WERI-Rb-1 (cell line): ENCODE measurements at regions not wholly inside any gene's neighbourhood (a gene's known extent, or its start where the extent isn't known, plus 50 kb on each side); places are given as distances from the start of the nearest gene placed in this dataset.
"Not testable (repeated sequence)": the region's sequence is repeated elsewhere in the genome, so short reads cannot be mapped to it uniquely, and the experiment has no call there.

Experiments
- DNase-seq: peaks from one replicate; pipeline ENCODE4 v3.0.0-alpha.2; 2020
- H3K27ac ChIP-seq: fragments of 250-450 bp; sonication (Bioruptor Pico); 2 replicates; pipeline ENCODE4 v1.5.1; 2020; ENCODE audit warnings: mild to moderate bottlenecking, moderate library complexity
- H3K27me3 ChIP-seq: fragments of 250-450 bp; sonication (Bioruptor Pico); 2 replicates; pipeline ENCODE4 v1.5.1; 2021; ENCODE audit warnings: mild to moderate bottlenecking, low read depth, moderate library complexity; ENCODE audit not compliant: insufficient read depth, severe bottlenecking
- H3K36me3 ChIP-seq: fragments of 250-450 bp; sonication (Bioruptor Pico); 2 replicates; pipeline ENCODE4 v1.5.1; 2020; ENCODE audit warnings: mild to moderate bottlenecking, moderate library complexity
- H3K4me3 ChIP-seq: 2 replicates; pipeline ENCODE4 v1.5.1; 2011; ENCODE audit warnings: low read depth, mild to moderate bottlenecking, control low read depth, low read length
- H3K9me3 ChIP-seq: fragments of 250-450 bp; sonication (Bioruptor Pico); 2 replicates; pipeline ENCODE4 v1.5.1; 2021; ENCODE audit warnings: mild to moderate bottlenecking, moderate library complexity; ENCODE audit not compliant: severe bottlenecking
- TF ChIP-seq, protein P1 (sequence below): IDR thresholded peaks from 2 replicates; pipeline ENCODE4 v1.5.1; 2011; ENCODE audit warnings: low read depth, mild to moderate bottlenecking, control low read depth, inconsistent platforms, low read length

DNA sequence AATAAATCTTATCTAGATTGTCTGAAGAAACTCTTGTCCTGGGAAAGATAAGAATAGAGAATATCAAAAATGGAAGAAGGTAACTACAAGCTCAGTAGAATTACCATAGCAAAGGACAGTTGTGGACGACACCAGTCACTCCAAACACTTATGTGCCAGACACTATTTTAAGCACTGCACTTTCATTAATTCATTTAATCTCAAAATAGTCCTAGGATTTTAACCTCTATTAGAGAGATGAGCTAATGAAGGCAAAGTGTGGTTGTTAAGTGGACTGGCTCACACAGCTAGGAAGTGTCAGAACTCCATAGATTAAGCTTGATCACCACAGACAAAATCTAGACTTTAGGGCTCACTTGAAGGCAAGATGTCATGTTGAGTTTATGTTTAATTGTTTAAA, 168.9 kb downstream of the CDC14C start:
- H3K4me3 ChIP-seq = no peak overlapping the region
- no peaks in the 10 kb centered on the region for H3K27me3 ChIP-seq
- TF ChIP-seq, protein P1, sequence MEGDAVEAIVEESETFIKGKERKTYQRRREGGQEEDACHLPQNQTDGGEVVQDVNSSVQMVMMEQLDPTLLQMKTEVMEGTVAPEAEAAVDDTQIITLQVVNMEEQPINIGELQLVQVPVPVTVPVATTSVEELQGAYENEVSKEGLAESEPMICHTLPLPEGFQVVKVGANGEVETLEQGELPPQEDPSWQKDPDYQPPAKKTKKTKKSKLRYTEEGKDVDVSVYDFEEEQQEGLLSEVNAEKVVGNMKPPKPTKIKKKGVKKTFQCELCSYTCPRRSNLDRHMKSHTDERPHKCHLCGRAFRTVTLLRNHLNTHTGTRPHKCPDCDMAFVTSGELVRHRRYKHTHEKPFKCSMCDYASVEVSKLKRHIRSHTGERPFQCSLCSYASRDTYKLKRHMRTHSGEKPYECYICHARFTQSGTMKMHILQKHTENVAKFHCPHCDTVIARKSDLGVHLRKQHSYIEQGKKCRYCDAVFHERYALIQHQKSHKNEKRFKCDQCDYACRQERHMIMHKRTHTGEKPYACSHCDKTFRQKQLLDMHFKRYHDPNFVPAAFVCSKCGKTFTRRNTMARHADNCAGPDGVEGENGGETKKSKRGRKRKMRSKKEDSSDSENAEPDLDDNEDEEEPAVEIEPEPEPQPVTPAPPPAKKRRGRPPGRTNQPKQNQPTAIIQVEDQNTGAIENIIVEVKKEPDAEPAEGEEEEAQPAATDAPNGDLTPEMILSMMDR = no peak
- H3K9me3 ChIP-seq = no peaks in the 10 kb centered on the region
- no peak overlapping the region for H3K27ac ChIP-seq
- H3K36me3 ChIP-seq = no peaks in the 10 kb centered on the region
- DNase-seq = no peak

DNA sequence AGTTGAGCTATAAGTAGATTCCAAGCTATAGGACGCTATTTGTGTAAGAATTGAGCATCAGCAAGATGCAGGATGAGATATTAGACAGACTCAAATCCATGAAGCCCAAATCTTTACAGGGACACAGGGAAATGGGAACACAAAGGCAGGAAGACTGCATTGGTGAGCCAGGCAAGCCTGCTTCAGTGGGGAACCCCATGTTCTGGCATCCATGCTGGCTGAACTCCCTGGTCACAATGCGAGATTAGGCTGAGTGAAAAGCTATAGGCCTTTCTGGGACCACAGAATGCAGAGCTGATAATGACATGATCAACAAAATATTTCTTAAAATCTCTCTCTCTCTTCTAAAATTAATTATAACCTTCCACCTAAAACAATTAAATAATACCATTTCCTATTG, 170.5 kb downstream of the CDC14C start:
- no peak for DNase-seq
- TF ChIP-seq, protein P1 = no peak

DNA sequence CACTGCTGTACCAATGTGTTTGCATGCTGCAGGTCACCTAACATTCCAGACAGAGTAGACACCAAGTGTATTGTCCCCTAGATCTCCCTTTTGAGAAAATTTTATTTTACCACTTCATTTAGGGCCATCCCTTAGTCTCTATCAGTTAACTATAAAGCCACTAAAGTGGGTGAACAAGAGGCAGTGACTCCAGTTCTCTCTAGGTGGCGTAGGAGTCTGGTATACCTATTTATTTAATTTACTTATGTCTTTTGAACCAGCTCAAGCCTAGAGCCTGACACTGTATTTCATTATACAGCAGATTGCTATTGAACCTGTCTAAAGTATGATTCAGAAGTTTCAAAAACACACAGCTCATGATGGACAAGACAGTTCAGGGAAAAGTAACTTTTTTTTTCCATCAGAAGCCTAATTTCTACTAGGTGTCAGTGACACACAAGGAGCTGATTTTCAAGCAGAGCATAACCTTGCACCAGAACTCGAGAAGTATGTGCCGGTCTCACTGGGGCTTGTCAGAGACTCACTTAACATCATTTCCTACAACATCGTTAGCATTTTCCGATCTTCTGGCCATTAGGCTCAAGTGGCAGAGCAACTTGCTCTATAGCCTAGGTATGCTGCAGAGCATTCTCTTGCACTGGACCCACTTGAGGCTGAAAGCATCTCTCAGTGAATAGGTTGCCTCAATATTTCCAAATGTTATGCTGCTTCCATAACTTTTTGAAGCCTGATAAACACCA, 175.4 kb downstream of the CDC14C start:
- TF ChIP-seq, protein P1 = 0 out of 2 replicates have a peak, but pooled peaks have one; percentile 13
- DNase-seq = peak; percentile 18
- Histone ChIP-seq H3K4me3 (no peak overlapping the region), H3K9me3 (no peaks in the 10 kb centered on the region), H3K27me3 (no peaks in the 10 kb centered on the region), H3K27ac (no peak overlapping the region), H3K36me3 (no peaks in the 10 kb centered on the region)

More for the DNA sequence above, 170.5 kb downstream of the CDC14C start:
- no peaks in the 10 kb centered on the region for H3K36me3 ChIP-seq
- H3K9me3 ChIP-seq = no peaks in the 10 kb centered on the region
- no peaks in the 10 kb centered on the region for H3K27me3 ChIP-seq
- H3K27ac ChIP-seq = no peak overlapping the region
- H3K4me3 ChIP-seq = no peak overlapping the region

DNA sequence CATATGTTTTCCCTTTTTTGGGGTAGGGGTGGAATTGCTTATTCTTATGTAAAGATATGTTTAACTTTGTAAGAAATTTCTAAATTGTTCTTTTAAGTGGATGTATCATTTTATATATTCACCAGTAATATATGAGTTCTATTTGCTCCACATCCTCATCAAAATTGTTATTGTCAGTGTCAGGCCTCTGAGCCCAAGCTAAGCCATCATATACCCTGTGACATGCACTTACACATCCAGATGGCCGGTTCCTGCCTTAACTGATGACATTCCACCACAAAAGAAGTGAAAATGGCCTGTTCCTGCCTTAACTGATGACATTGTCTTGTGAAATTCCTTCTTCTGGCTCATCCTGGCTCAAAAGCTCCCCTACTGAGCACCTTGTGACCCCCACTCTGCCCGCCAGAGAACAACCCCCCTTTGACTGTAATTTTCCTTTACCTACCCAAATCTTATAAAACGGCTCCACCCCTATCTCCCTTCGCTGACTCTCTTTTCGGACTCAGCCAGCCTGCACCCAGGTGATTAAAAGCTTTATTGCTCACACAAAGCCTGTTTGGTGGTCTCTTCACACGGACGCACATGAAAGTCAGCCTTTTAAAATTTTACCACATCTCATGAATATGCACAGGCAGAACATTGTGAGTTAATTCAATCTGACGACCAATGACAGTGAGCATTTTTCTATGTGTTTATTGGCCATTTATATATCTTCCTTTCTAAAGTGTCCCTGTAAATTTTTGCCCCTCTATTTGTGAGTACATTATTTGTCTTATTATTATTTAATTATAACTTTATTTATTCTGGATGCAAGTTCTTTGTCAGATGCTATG, 176.8 kb downstream of the CDC14C start:
- H3K4me3 ChIP-seq, H3K27ac ChIP-seq, H3K9me3 ChIP-seq, H3K36me3 ChIP-seq, H3K27me3 ChIP-seq, DNase-seq: not testable (repeated sequence)

DNA sequence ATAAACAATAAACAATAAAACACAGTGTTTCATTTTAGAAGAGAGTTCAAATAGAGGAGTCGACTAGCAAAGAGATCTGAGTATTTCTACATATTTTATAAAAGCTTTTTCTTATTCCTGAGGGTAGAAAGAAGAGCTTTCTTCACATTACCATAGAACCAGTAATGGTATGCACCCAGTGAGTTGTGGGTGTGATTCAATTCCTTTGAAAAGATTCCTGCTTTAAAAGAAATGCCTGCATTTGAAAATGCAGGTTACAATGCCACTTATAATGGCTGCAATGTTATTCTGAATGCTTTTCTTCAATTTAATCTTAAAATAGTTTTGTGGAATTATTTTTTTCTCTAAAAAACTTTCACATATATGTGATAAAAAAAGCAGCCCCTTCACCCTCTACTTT, 178.1 kb downstream of the CDC14C start:
- Histone ChIP-seq H3K9me3 (peaks cover 7% of the 10 kb centered on the region), H3K27ac (no peak overlapping the region), H3K4me3 (no peak overlapping the region), H3K36me3 (no peaks in the 10 kb centered on the region), H3K27me3 (no peaks in the 10 kb centered on the region)
- no peak for DNase-seq
- TF ChIP-seq, protein P1 = no peak

DNA sequence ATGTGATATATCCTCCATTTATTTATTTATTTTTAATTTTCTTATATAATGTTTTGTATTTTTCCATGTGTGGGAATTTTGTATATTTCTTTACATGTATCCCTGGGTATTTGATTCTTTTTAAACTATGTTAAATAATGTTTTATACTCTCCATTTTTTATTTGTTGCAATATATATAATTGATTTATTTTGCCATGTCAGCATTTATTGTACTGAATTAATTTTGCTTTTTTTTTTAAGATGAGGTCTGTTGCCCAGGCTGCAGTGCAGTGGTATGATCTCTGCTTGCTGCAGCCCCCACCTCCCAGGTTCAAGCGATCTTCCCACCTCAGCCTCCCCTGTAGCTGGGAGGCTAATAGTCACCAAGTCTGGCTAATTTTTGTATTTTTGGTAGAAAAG, 187.4 kb downstream of the CDC14C start:
- no peaks in the 10 kb centered on the region for H3K36me3 ChIP-seq
- no peak overlapping the region for H3K4me3 ChIP-seq
- no peak for DNase-seq
- H3K27me3 ChIP-seq = no peaks in the 10 kb centered on the region
- no peak overlapping the region for H3K27ac ChIP-seq
- TF ChIP-seq, protein P1 = no peak
- H3K9me3 ChIP-seq = peaks cover 13% of the 10 kb centered on the region
